ENCODE measurements at regions not wholly inside any gene's neighbourhood (a gene's known extent, or its start where the extent isn't known, plus 50 kb on each side); places are given as distances from the start of the nearest gene placed in this dataset.
"Not testable (repeated sequence)": the region's sequence is repeated elsewhere in the genome, so short reads cannot be mapped to it uniquely, and the experiment has no call there.

GRCh38 chr3:34139566-34139965 is 341.1 kb downstream of the PDCD6IP start:
- no peak for DNase-seq

- DNase-seq, result no peak
These were observed 342.2 kb downstream of the PDCD6IP start for GRCh38 chr3:34140616-34141015.

- DNase-seq, result no peak
These were observed 343.5 kb downstream of the PDCD6IP start for GRCh38 chr3:34141841-34142337.

GRCh38 chr3:34145796-34146195 is 347.4 kb downstream of the PDCD6IP start:
- DNase-seq, result no peak

- DNase-seq, result no peak
These were observed 348.2 kb downstream of the PDCD6IP start for GRCh38 chr3:34146596-34146995.

GRCh38 chr3:34150992-34151391 is 352.6 kb downstream of the PDCD6IP start:
- DNase-seq, result no peak

- DNase-seq, result no peak
These were observed 354.2 kb downstream of the PDCD6IP start for GRCh38 chr3:34152656-34153055.

GRCh38 chr3:34155108-34155507 is 356.7 kb downstream of the PDCD6IP start:
- DNase-seq, result no peak

GRCh38 chr3:34155666-34156065 is 357.2 kb downstream of the PDCD6IP start:
- no peak for DNase-seq

GRCh38 chr3:34157491-34157890 is 359.1 kb downstream of the PDCD6IP start:
- DNase-seq, result no peak

GRCh38 chr3:34159613-34160420 is 361.4 kb downstream of the PDCD6IP start:
- DNase-seq, result no peak

GRCh38 chr3:34169636-34170035 is 371.2 kb downstream of the PDCD6IP start:
- DNase-seq, result not testable (repeated sequence)

- DNase-seq, result no peak
These were observed 376.3 kb downstream of the PDCD6IP start for GRCh38 chr3:34174740-34175139.

- DNase-seq, result no peak
These were observed 377.3 kb downstream of the PDCD6IP start for GRCh38 chr3:34175636-34176176.

GRCh38 chr3:34176723-34177122 is 378.3 kb downstream of the PDCD6IP start:
- DNase-seq, result no peak

- DNase-seq, result no peak
These were observed 380.0 kb downstream of the PDCD6IP start for GRCh38 chr3:34178415-34178814.

GRCh38 chr3:34179716-34180115 is 381.3 kb downstream of the PDCD6IP start:
- no peak for DNase-seq

GRCh38 chr3:34180532-34180931 is 382.1 kb downstream of the PDCD6IP start:
- no peak for DNase-seq

GRCh38 chr3:34183114-34183513 is 384.7 kb downstream of the PDCD6IP start:
- no peak for DNase-seq

GRCh38 chr3:34183611-34184340 is 385.3 kb downstream of the PDCD6IP start:
- no peak for DNase-seq

GRCh38 chr3:34185301-34185700 is 386.9 kb downstream of the PDCD6IP start:
- DNase-seq, result no peak

GRCh38 chr3:34189133-34189532 is 390.7 kb downstream of the PDCD6IP start:
- DNase-seq, result no peak

GRCh38 chr3:34196914-34197313 is 398.5 kb downstream of the PDCD6IP start:
- no peak for DNase-seq

GRCh38 chr3:34198309-34198708 is 399.9 kb downstream of the PDCD6IP start:
- no peak for DNase-seq
